Astrocyte (in vitro differentiated cells and primary cell): ENCODE measurements at regions not wholly inside any gene's neighbourhood (a gene's known extent, or its start where the extent isn't known, plus 50 kb on each side); places are given as distances from the start of the nearest gene placed in this dataset.

Experiments used
- DNase-seq: peaks from one replicate; pipeline ENCODE4 v3.0.0-alpha.2; 2010; ENCODE audit warnings: low read depth
- FAIRE-seq: peaks from 2 replicates; lab custom pipeline; 2011; peaks lifted over from hg19 to GRCh38; lab: Jason Lieb, UNC
- H2AFZ ChIP-seq: 2 replicates; pipeline ENCODE4 v1.6.0; 2012; ENCODE audit warnings: low read depth, low read length, inconsistent platforms
- H3K27ac ChIP-seq: 2 replicates; pipeline ENCODE4 v1.5.1; 2011; ENCODE audit warnings: low read depth, low read length, inconsistent platforms
- H3K27me3 ChIP-seq: 2 replicates; pipeline ENCODE4 v1.6.0; 2011; ENCODE audit warnings: low read length, inconsistent platforms; ENCODE audit not compliant: insufficient read depth
- H3K36me3 ChIP-seq: 2 replicates; pipeline ENCODE4 v1.5.1; 2011; ENCODE audit warnings: low read length, inconsistent platforms; ENCODE audit not compliant: insufficient read depth
- H3K4me1 ChIP-seq: 2 replicates; pipeline ENCODE4 v1.5.1; 2011; ENCODE audit warnings: low read length, inconsistent platforms; ENCODE audit not compliant: insufficient read depth
- H3K4me2 ChIP-seq: 2 replicates; pipeline ENCODE4 v1.6.0; 2012; ENCODE audit warnings: low read length, inconsistent platforms
- H3K4me3 ChIP-seq: 2 replicates; pipeline ENCODE4 v1.5.1; 2011; ENCODE audit warnings: low read depth, mild to moderate bottlenecking, low read length, inconsistent platforms; ENCODE audit not compliant: insufficient read depth
- H3K79me2 ChIP-seq: 2 replicates; pipeline ENCODE4 v1.6.0; 2012; ENCODE audit warnings: mild to moderate bottlenecking, low read length, inconsistent platforms; ENCODE audit not compliant: insufficient read depth
- H3K9ac ChIP-seq: 2 replicates; pipeline ENCODE4 v1.6.0; 2012; ENCODE audit warnings: mild to moderate bottlenecking, low read length, inconsistent platforms
- H3K9me3 ChIP-seq: 2 replicates; pipeline ENCODE4 v1.5.1; 2012; ENCODE audit warnings: low read depth, mild to moderate bottlenecking, low read length, inconsistent platforms; ENCODE audit not compliant: insufficient read depth
- H4K20me1 ChIP-seq: 2 replicates; pipeline ENCODE4 v1.6.0; 2012; ENCODE audit warnings: low read length, inconsistent platforms; ENCODE audit not compliant: insufficient read depth
- H3K27ac Mint-ChIP-seq: one replicate; pipeline ENCODE4 v1.8.0; 2021; ENCODE audit warnings: mild to moderate bottlenecking, mixed read lengths; ENCODE audit not compliant: unreplicated experiment
- H3K27me3 Mint-ChIP-seq: one replicate; pipeline ENCODE4 v1.8.0; 2021; ENCODE audit warnings: low read depth, mixed read lengths; ENCODE audit not compliant: unreplicated experiment
- H3K36me3 Mint-ChIP-seq: one replicate; pipeline ENCODE4 v1.8.0; 2021; ENCODE audit warnings: low read depth, mixed read lengths; ENCODE audit not compliant: unreplicated experiment
- H3K4me1 Mint-ChIP-seq: one replicate; pipeline ENCODE4 v1.8.0; 2021; ENCODE audit warnings: low read depth, mixed read lengths; ENCODE audit not compliant: unreplicated experiment
- H3K4me3 Mint-ChIP-seq: one replicate; pipeline ENCODE4 v1.8.0; 2021; ENCODE audit warnings: mild to moderate bottlenecking, moderate library complexity, mixed read lengths; ENCODE audit not compliant: unreplicated experiment
- H3K9me3 Mint-ChIP-seq: one replicate; pipeline ENCODE4 v1.8.0; 2021; ENCODE audit warnings: mild to moderate bottlenecking, mixed read lengths; ENCODE audit not compliant: unreplicated experiment
- CTCF ChIP-seq: IDR thresholded peaks from 2 replicates; pipeline ENCODE4 v1.5.1; 2011; ENCODE audit warnings: low read depth, mild to moderate bottlenecking, inconsistent platforms, low read length, moderate library complexity; ENCODE audit not compliant: insufficient read depth
- EZH2 ChIP-seq: IDR thresholded peaks from 2 replicates; pipeline ENCODE4 v1.6.1; 2012; ENCODE audit warnings: mild to moderate bottlenecking, low read length, inconsistent platforms; ENCODE audit not compliant: insufficient read depth

GRCh38 chr16:27720731-27721530, 171.0 kb downstream of the KATNIP start:
- Mint-ChIP-seq H3K27me3 (no peaks in the 10 kb centered on the region), H3K9me3 (no peaks in the 10 kb centered on the region), H3K36me3 (peaks cover 29% of the 10 kb centered on the region), H3K4me1 (peaks cover 15% of the 10 kb centered on the region), H3K4me3 (no peak overlapping the region), H3K27ac (no peak overlapping the region)
- Histone ChIP-seq H3K9me3 (no peaks in the 10 kb centered on the region), H3K79me2 (no peaks in the 10 kb centered on the region), H3K4me3 (no peak overlapping the region), H3K4me1 (peaks cover 5% of the 10 kb centered on the region), H3K36me3 (no peaks in the 10 kb centered on the region), H3K9ac (no peak overlapping the region), H3K27ac (no peak overlapping the region), H3K4me2 (no peak overlapping the region), H4K20me1 (no peaks in the 10 kb centered on the region), H2AFZ (no peak overlapping the region), H3K27me3 (no peaks in the 10 kb centered on the region)
- no peak for TF ChIP-seq EZH2
- no peak for TF ChIP-seq CTCF
- DNase-seq = no peak
- no peak for FAIRE-seq

GRCh38 chr16:27721531-27722181, 171.7 kb downstream of the KATNIP start:
- H4K20me1 ChIP-seq = no peaks in the 10 kb centered on the region
- DNase-seq (no peak), FAIRE-seq (no peak)
- H2AFZ ChIP-seq = no peak overlapping the region
- H3K27me3 Mint-ChIP-seq = no peaks in the 10 kb centered on the region
- no peak overlapping the region for H3K4me3 Mint-ChIP-seq
- no peaks in the 10 kb centered on the region for H3K9me3 ChIP-seq
- no peaks in the 10 kb centered on the region for H3K9me3 Mint-ChIP-seq
- H3K36me3 Mint-ChIP-seq = peaks cover 32% of the 10 kb centered on the region
- H3K4me2 ChIP-seq = no peak overlapping the region
- TF ChIP-seq EZH2 (no peak), CTCF (no peak)
- H3K4me1 ChIP-seq = peaks cover 5% of the 10 kb centered on the region
- H3K4me1 Mint-ChIP-seq = peaks cover 15% of the 10 kb centered on the region
- H3K79me2 ChIP-seq = no peaks in the 10 kb centered on the region
- no peak overlapping the region for H3K27ac Mint-ChIP-seq
- no peaks in the 10 kb centered on the region for H3K27me3 ChIP-seq
- H3K9ac ChIP-seq = no peak overlapping the region
- no peak overlapping the region for H3K4me3 ChIP-seq
- no peaks in the 10 kb centered on the region for H3K36me3 ChIP-seq
- no peak overlapping the region for H3K27ac ChIP-seq

GRCh38 chr16:27722207-27722606, 172.3 kb downstream of the KATNIP start:
- H3K4me3 ChIP-seq = no peak overlapping the region
- no peak overlapping the region for H3K27ac Mint-ChIP-seq
- H3K27me3 Mint-ChIP-seq = no peaks in the 10 kb centered on the region
- H3K4me2 ChIP-seq = no peak overlapping the region
- no peak overlapping the region for H3K27ac ChIP-seq
- peaks cover 5% of the 10 kb centered on the region for H3K4me1 ChIP-seq
- no peak overlapping the region for H2AFZ ChIP-seq
- H3K36me3 ChIP-seq = no peaks in the 10 kb centered on the region
- H3K4me3 Mint-ChIP-seq = no peak overlapping the region
- FAIRE-seq = no peak
- DNase-seq = no peak
- no peaks in the 10 kb centered on the region for H3K9me3 Mint-ChIP-seq
- TF ChIP-seq CTCF = no peak
- TF ChIP-seq EZH2 = no peak
- H3K9ac ChIP-seq = no peak overlapping the region
- H3K9me3 ChIP-seq = no peaks in the 10 kb centered on the region
- H3K27me3 ChIP-seq = no peaks in the 10 kb centered on the region
- peaks cover 15% of the 10 kb centered on the region for H3K4me1 Mint-ChIP-seq
- no peaks in the 10 kb centered on the region for H3K79me2 ChIP-seq
- H4K20me1 ChIP-seq = no peaks in the 10 kb centered on the region
- H3K36me3 Mint-ChIP-seq = peaks cover 35% of the 10 kb centered on the region
